ENCODE measurements at regions not wholly inside any gene's neighbourhood (a gene's known extent, or its start where the extent isn't known, plus 50 kb on each side); places are given as distances from the start of the nearest gene placed in this dataset.
"Not testable (repeated sequence)": the region's sequence is repeated elsewhere in the genome, so short reads cannot be mapped to it uniquely, and the experiment has no call there.

- no peak for DNase-seq (ENCODE audit: low spot score)
Measured at GRCh38 chr13:87982400-87982799, 311.2 kb downstream of the SLITRK5 start.

- DNase-seq (ENCODE audit: low spot score) = no peak
Measured at GRCh38 chr13:87986639-87987250, 315.6 kb downstream of the SLITRK5 start.

GRCh38 chr13:87998081-87998480 is 326.9 kb downstream of the SLITRK5 start:
- DNase-seq (ENCODE audit: low spot score) = no peak

- no peak for DNase-seq (ENCODE audit: low spot score)
Measured at GRCh38 chr13:87999240-87999700, 328.1 kb downstream of the SLITRK5 start.

- no peak for DNase-seq (ENCODE audit: low spot score)
Measured at GRCh38 chr13:87999788-88000187, 328.6 kb downstream of the SLITRK5 start.

- DNase-seq (ENCODE audit: low spot score) = no peak
Measured at GRCh38 chr13:88000239-88000638, 329.1 kb downstream of the SLITRK5 start.

- no peak for DNase-seq (ENCODE audit: low spot score)
Measured at GRCh38 chr13:88000787-88001186, 329.6 kb downstream of the SLITRK5 start.

GRCh38 chr13:88005188-88005587 is 334.0 kb downstream of the SLITRK5 start:
- no peak for DNase-seq (ENCODE audit: low spot score)

- no peak for DNase-seq (ENCODE audit: low spot score)
Measured at GRCh38 chr13:88014527-88014926, 343.4 kb downstream of the SLITRK5 start.

- no peak for DNase-seq (ENCODE audit: low spot score)
Measured at GRCh38 chr13:88022431-88023208, 351.4 kb downstream of the SLITRK5 start.

- no peak for DNase-seq (ENCODE audit: low spot score)
Measured at GRCh38 chr13:88026241-88026640, 355.1 kb downstream of the SLITRK5 start.

- DNase-seq (ENCODE audit: low spot score) = no peak
Measured at GRCh38 chr13:88031980-88032559, 360.9 kb downstream of the SLITRK5 start.

- not testable (repeated sequence) for DNase-seq (ENCODE audit: low spot score)
Measured at GRCh38 chr13:88036205-88036604, 365.0 kb downstream of the SLITRK5 start.

- no peak for DNase-seq (ENCODE audit: low spot score)
Measured at GRCh38 chr13:88042489-88042888, 371.3 kb downstream of the SLITRK5 start.

- DNase-seq (ENCODE audit: low spot score) = no peak
Measured at GRCh38 chr13:88051746-88052482, 380.7 kb downstream of the SLITRK5 start.

GRCh38 chr13:88063741-88064140 is 392.6 kb downstream of the SLITRK5 start:
- no peak for DNase-seq (ENCODE audit: low spot score)

- no peak for DNase-seq (ENCODE audit: low spot score)
Measured at GRCh38 chr13:88066847-88067246, 395.7 kb downstream of the SLITRK5 start.

GRCh38 chr13:88068316-88068715 is 397.1 kb downstream of the SLITRK5 start:
- no peak for DNase-seq (ENCODE audit: low spot score)

GRCh38 chr13:88068975-88069374 is 397.8 kb downstream of the SLITRK5 start:
- no peak for DNase-seq (ENCODE audit: low spot score)

- DNase-seq (ENCODE audit: low spot score) = no peak
Measured at GRCh38 chr13:88071371-88071770, 400.2 kb downstream of the SLITRK5 start.

- no peak for DNase-seq (ENCODE audit: low spot score)
Measured at GRCh38 chr13:88074794-88075510, 403.8 kb downstream of the SLITRK5 start.

GRCh38 chr13:88085036-88085435 is 413.9 kb downstream of the SLITRK5 start:
- no peak for DNase-seq (ENCODE audit: low spot score)
